WTC11 (cell line): ENCODE measurements at regions not wholly inside any gene's neighbourhood (a gene's known extent, or its start where the extent isn't known, plus 50 kb on each side); places are given as distances from the start of the nearest gene placed in this dataset.

ENCODE experiments used
- ATAC-seq: fragments of 200-7000 bp; cut with Tn5 transposase; 2 replicates; pipeline ENCODE4 v1.10.0; 2021; ENCODE audit warnings: mild to moderate bottlenecking, moderate library complexity
- CTCF ChIA-PET: fragments of 300-600 bp; sonication (Branson Sonifier 250); formaldehyde crosslinking; loops from one replicate; lab custom pipeline; 2021; ENCODE audit warnings: antibody characterized with exemption; lab: Charles Lee
- POLR2A ChIA-PET: fragments of 350-600 bp; sonication (Branson Sonifier 250); formaldehyde crosslinking; loops from one replicate; lab custom pipeline; 2021; ENCODE audit warnings: antibody characterized with exemption; lab: Charles Lee
- DNase-seq: peaks from one replicate; pipeline ENCODE4 v3.0.0; 2021; ENCODE audit warnings: low spot score
- H3K27ac Mint-ChIP-seq: 2 replicates; pipeline ENCODE4 v1.8.0; 2021; ENCODE audit warnings: mixed read lengths
- H3K27me3 Mint-ChIP-seq: 2 replicates; pipeline ENCODE4 v1.8.0; 2021; ENCODE audit warnings: low read depth, mild to moderate bottlenecking, moderate library complexity, mixed read lengths
- H3K36me3 Mint-ChIP-seq: 2 replicates; pipeline ENCODE4 v1.8.0; 2021; ENCODE audit warnings: mixed read lengths
- H3K4me1 Mint-ChIP-seq: 2 replicates; pipeline ENCODE4 v1.8.0; 2022; ENCODE audit warnings: mixed read lengths
- H3K4me3 Mint-ChIP-seq: 2 replicates; pipeline ENCODE4 v1.8.0; 2021; ENCODE audit warnings: mild to moderate bottlenecking, moderate library complexity, mixed read lengths
- H3K9me3 Mint-ChIP-seq: 2 replicates; pipeline ENCODE4 v1.8.0; 2021; ENCODE audit warnings: mixed read lengths
- ATF1 ChIP-seq: sonication (generic); formaldehyde crosslinking; IDR thresholded peaks from 2 replicates; pipeline ENCODE4 v1.8.1; 2023; ENCODE audit warnings: mild to moderate bottlenecking, moderate library complexity, missing genetic modification reagents
- CDX4 ChIP-seq: fragments of 250-450 bp; sonication (Bioruptor Pico); IDR thresholded peaks from 2 replicates; pipeline ENCODE4 v1.9.0; 2021; ENCODE audit warnings: moderate library complexity, mild to moderate bottlenecking, inconsistent platforms, borderline replicate concordance
- E2F5 ChIP-seq: sonication (generic); formaldehyde crosslinking; IDR thresholded peaks from 2 replicates; pipeline ENCODE4 v1.8.1; 2022; ENCODE audit warnings: mild to moderate bottlenecking, moderate library complexity, missing genetic modification reagents
- ELF4 ChIP-seq: sonication (generic); formaldehyde crosslinking; IDR thresholded peaks from 2 replicates; pipeline ENCODE4 v1.8.1; 2022; ENCODE audit warnings: low read depth, mild to moderate bottlenecking, moderate library complexity, missing genetic modification reagents
- ETV6 ChIP-seq: sonication (generic); formaldehyde crosslinking; IDR thresholded peaks from 2 replicates; pipeline ENCODE4 v1.8.1; 2022; ENCODE audit warnings: mild to moderate bottlenecking, missing genetic modification reagents
- HMGA2 ChIP-seq: fragments of 250-450 bp; sonication (Bioruptor Pico); IDR thresholded peaks from 2 replicates; pipeline ENCODE4 v1.4.0; 2021; ENCODE audit warnings: mild to moderate bottlenecking, moderate library complexity
- HMGXB4 ChIP-seq: sonication (generic); formaldehyde crosslinking; IDR thresholded peaks from 2 replicates; pipeline ENCODE4 v1.8.1; 2023; ENCODE audit warnings: mild to moderate bottlenecking, moderate library complexity, missing genetic modification reagents
- NFE2L1 ChIP-seq: sonication (generic); formaldehyde crosslinking; IDR thresholded peaks from 2 replicates; pipeline ENCODE4 v1.8.1; 2023; ENCODE audit warnings: missing genetic modification reagents
- NFYB ChIP-seq: sonication (generic); formaldehyde crosslinking; conservative IDR thresholded peaks from 2 replicates; pipeline ENCODE4 v1.8.0; 2022; ENCODE audit warnings: low read depth, missing genetic modification reagents
- NR1H2 ChIP-seq: sonication (generic); formaldehyde crosslinking; IDR thresholded peaks from 2 replicates; pipeline ENCODE4 v1.9.0; 2021; ENCODE audit warnings: mild to moderate bottlenecking, moderate library complexity, missing genetic modification reagents
- SMAD4 ChIP-seq: sonication (generic); formaldehyde crosslinking; IDR thresholded peaks from 2 replicates; pipeline ENCODE4 v1.8.0; 2022; ENCODE audit warnings: mild to moderate bottlenecking, missing genetic modification reagents
- SOX15 ChIP-seq: fragments of 250-450 bp; sonication (Bioruptor Pico); IDR thresholded peaks from 2 replicates; pipeline ENCODE4 v1.9.0; 2021; ENCODE audit warnings: mild to moderate bottlenecking
- TEAD4 ChIP-seq: sonication (generic); formaldehyde crosslinking; IDR thresholded peaks from 2 replicates; pipeline ENCODE4 v1.8.0; 2022; ENCODE audit warnings: mild to moderate bottlenecking, missing genetic modification reagents
- USF1 ChIP-seq: sonication (generic); formaldehyde crosslinking; IDR thresholded peaks from 2 replicates; pipeline ENCODE4 v1.8.0; 2022; ENCODE audit warnings: mild to moderate bottlenecking, missing genetic modification reagents
- ZNF281 ChIP-seq: sonication (generic); formaldehyde crosslinking; IDR thresholded peaks from 2 replicates; pipeline ENCODE4 v1.8.0; 2023; ENCODE audit warnings: mild to moderate bottlenecking, missing genetic modification reagents
- ZNF396 ChIP-seq: fragments of 250-450 bp; sonication (Bioruptor Pico); IDR thresholded peaks from 2 replicates; pipeline ENCODE4 v1.8.0; 2021; ENCODE audit warnings: mild to moderate bottlenecking, moderate library complexity, borderline replicate concordance
- ZNF425 ChIP-seq: fragments of 250-450 bp; sonication (Bioruptor Pico); conservative IDR thresholded peaks from 2 replicates; pipeline ENCODE4 v1.9.0; 2021; ENCODE audit warnings: mild to moderate bottlenecking
- ZNF532 ChIP-seq: fragments of 250-450 bp; sonication (Bioruptor Pico); IDR thresholded peaks from 2 replicates; pipeline ENCODE4 v1.9.0; 2021; ENCODE audit warnings: mild to moderate bottlenecking, borderline replicate concordance

- DNase-seq, result no peak
- Mint-ChIP-seq H3K4me3 (no peak overlapping the region), H3K9me3 (peaks cover 20% of the 10 kb centered on the region), H3K4me1 (peaks cover 22% of the 10 kb centered on the region), H3K27me3 (peaks cover 7% of the 10 kb centered on the region; the same call in 1 of the 2 replicates), H3K36me3 (peaks cover 7% of the 10 kb centered on the region), H3K27ac (no peak overlapping the region)
- POLR2A ChIA-PET, result no interaction called here
- TF ChIP-seq HMGA2 (no peak), ZNF281 (CRISPR knock-in tag) (no peak), ZNF425 (CRISPR knock-in tag) (no peak), ZNF396 (CRISPR knock-in tag) (no peak), CDX4 (CRISPR knock-in tag) (no peak), E2F5 (CRISPR knock-in tag) (no peak), TEAD4 (CRISPR knock-in tag) (no peak), NR1H2 (no peak)
- no peak for ATAC-seq
- CTCF ChIA-PET, result no interaction called here
These were observed 100.2 kb downstream of the BCL2L11 start for GRCh38 chr2:111220962-111221361.

- DNase-seq (no peak), ATAC-seq (no peak)
- ChIA-PET POLR2A (no interaction called here), CTCF (no interaction called here)
- H3K4me3 Mint-ChIP-seq, result no peak overlapping the region
- H3K36me3 Mint-ChIP-seq, result peaks cover 7% of the 10 kb centered on the region
- H3K9me3 Mint-ChIP-seq, result peaks cover 20% of the 10 kb centered on the region
- peaks cover 7% of the 10 kb centered on the region; the same call in 1 of the 2 replicates for H3K27me3 Mint-ChIP-seq
- H3K27ac Mint-ChIP-seq, result no peak overlapping the region
- H3K4me1 Mint-ChIP-seq, result peaks cover 23% of the 10 kb centered on the region
- TF ChIP-seq NFE2L1 (CRISPR knock-in tag), result no peak
- TF ChIP-seq ETV6 (CRISPR knock-in tag), result no peak
- TF ChIP-seq ZNF425 (CRISPR knock-in tag), result no peak
- no peak for TF ChIP-seq E2F5 (CRISPR knock-in tag)
- no peak for TF ChIP-seq ELF4 (CRISPR knock-in tag)
- TF ChIP-seq ZNF532 (CRISPR knock-in tag), result no peak
- no peak for TF ChIP-seq NFYB
- TF ChIP-seq USF1, result no peak
- TF ChIP-seq ATF1, result no peak
- no peak for TF ChIP-seq HMGXB4
- TF ChIP-seq SMAD4 (CRISPR knock-in tag), result no peak
- TF ChIP-seq SOX15 (CRISPR knock-in tag), result no peak
These were observed 101.0 kb downstream of the BCL2L11 start for GRCh38 chr2:111221701-111222100.
